Endothelial cell of umbilical vein (primary cell): ENCODE measurements at regions not wholly inside any gene's neighbourhood (a gene's known extent, or its start where the extent isn't known, plus 50 kb on each side); places are given as distances from the start of the nearest gene placed in this dataset.

Source experiments
- BruUV-seq: library from RNA; stranded (reverse); fragments of 400-500 nt; replicated peaks from 2 replicates; lab custom pipeline; 2021; lab: Mats Ljungman, UMichigan
- CTCF ChIA-PET: fragments of 300-600, 350-600 bp; sonication (Branson Sonifier 250); formaldehyde crosslinking; loops from one replicate; lab custom pipeline; 2021; ENCODE audit warnings: antibody characterized with exemption, inconsistent platforms; lab: Charles Lee
- POLR2A ChIA-PET: fragments of 300-600, 350-600 bp; sonication (Branson Sonifier 250); formaldehyde crosslinking; loops from one replicate; lab custom pipeline; 2021; ENCODE audit warnings: antibody characterized with exemption, inconsistent platforms; lab: Charles Lee
- DNase-seq: peaks from one replicate; pipeline ENCODE4 v3.0.0-alpha.2; 2011; ENCODE audit warnings: low read depth, low spot score
- FAIRE-seq: peaks from 2 replicates; lab custom pipeline; 2011; peaks lifted over from hg19 to GRCh38; lab: Jason Lieb, UNC
- H2AFZ ChIP-seq: 2 replicates; pipeline ENCODE4 v1.6.0; 2012; ENCODE audit warnings: low read depth, low read length, control low read depth, inconsistent platforms
- H3K27ac ChIP-seq: 2 replicates; pipeline ENCODE4 v1.5.1; 2011; ENCODE audit warnings: low read depth, mild to moderate bottlenecking, control low read depth, low read length, moderate library complexity; ENCODE audit not compliant: insufficient read depth
- H3K27me3 ChIP-seq, 2 experiments: 2 replicates each; pipeline versions ENCODE4 v1.6.0 to v1.6.1; 2011; ENCODE audit warnings: low read length in 2 of 2, mixed read lengths in 1 of 2; ENCODE audit not compliant: control insufficient read depth in 2 of 2, insufficient read depth in 2 of 2
- H3K36me3 ChIP-seq, 2 experiments: 2 replicates in 1 of 2; 3 replicates in 1 of 2; pipeline ENCODE4 v1.5.1; 2011; ENCODE audit warnings: low read length in 2 of 2, mild to moderate bottlenecking in 1 of 2, moderate library complexity in 1 of 2; ENCODE audit not compliant: control insufficient read depth in 2 of 2, insufficient read depth in 2 of 2; ENCODE audit errors: extremely low read depth in 1 of 2
- H3K4me1 ChIP-seq: 3 replicates; pipeline ENCODE4 v1.5.1; 2011; ENCODE audit warnings: mild to moderate bottlenecking, low read length; ENCODE audit not compliant: control insufficient read depth, insufficient read depth; ENCODE audit errors: extremely low read depth
- H3K4me2 ChIP-seq: 2 replicates; pipeline ENCODE4 v1.6.1; 2011; ENCODE audit warnings: low read length, control low read depth, mixed read lengths; ENCODE audit not compliant: insufficient read depth
- H3K4me3 ChIP-seq, 3 experiments: fragments of 200-600 bp in 1 of 3; sonication (generic), shearing (Covaris generic) in 1 of 3; replicated peaks in 1 of 3; 2 replicates each; pipeline ENCODE4 v1.5.1; 2011 to 2016; ENCODE audit warnings: control low read depth in 3 of 3, low read length in 3 of 3, mild to moderate bottlenecking in 2 of 3, inconsistent platforms in 1 of 3, low read depth in 1 of 3, moderate library complexity in 1 of 3; ENCODE audit not compliant: insufficient read depth in 1 of 3
- H3K79me2 ChIP-seq: 2 replicates; pipeline ENCODE4 v1.6.0; 2012; ENCODE audit warnings: low read length, inconsistent platforms; ENCODE audit not compliant: control insufficient read depth, insufficient read depth
- H3K9ac ChIP-seq: replicated peaks from 2 replicates; pipeline ENCODE3; 2011; ENCODE audit warnings: low read length, control low read depth; ENCODE audit not compliant: insufficient read depth; ENCODE audit errors: extremely low read depth
- H3K9me1 ChIP-seq: replicated peaks from 3 replicates; pipeline ENCODE4 v1.6.0; 2011; ENCODE audit warnings: mild to moderate bottlenecking, low read length; ENCODE audit not compliant: control insufficient read depth, insufficient read depth; ENCODE audit errors: extremely low read depth
- H3K9me3 ChIP-seq: replicated peaks from 2 replicates; pipeline ENCODE4 v1.5.1; 2012; ENCODE audit warnings: low read length, inconsistent platforms; ENCODE audit not compliant: control insufficient read depth, insufficient read depth
- H4K20me1 ChIP-seq: replicated peaks from 2 replicates; pipeline ENCODE3; 2011; ENCODE audit warnings: mild to moderate bottlenecking, low read length; ENCODE audit not compliant: control insufficient read depth, insufficient read depth; ENCODE audit errors: extremely low read depth
- EZH2 ChIP-seq: IDR thresholded peaks from 2 replicates; pipeline ENCODE4 v1.6.1; 2012; ENCODE audit warnings: borderline replicate concordance, low read depth, mild to moderate bottlenecking, moderate library complexity, low read length, inconsistent platforms; ENCODE audit not compliant: severe bottlenecking
- FOS ChIP-seq: IDR thresholded peaks from 2 replicates; pipeline ENCODE4 v1.6.1; 2011; ENCODE audit warnings: mild to moderate bottlenecking, low read length, moderate library complexity, borderline replicate concordance; ENCODE audit not compliant: insufficient read depth
- GATA2 ChIP-seq: IDR thresholded peaks from 2 replicates; pipeline ENCODE4 v1.7.0; 2011; ENCODE audit warnings: low read depth, mild to moderate bottlenecking, moderate library complexity, mixed read lengths, low read length; ENCODE audit not compliant: insufficient read length, insufficient read depth
- JUN ChIP-seq: IDR thresholded peaks from 2 replicates; pipeline ENCODE4 v1.6.1; 2011; ENCODE audit warnings: borderline replicate concordance, low read depth; ENCODE audit not compliant: insufficient read length, insufficient read depth
- MYC ChIP-seq: IDR thresholded peaks from one replicate; pipeline ENCODE4 v1.6.1; 2011; ENCODE audit warnings: mild to moderate bottlenecking, low read depth, low read length
- POLR2A ChIP-seq: IDR thresholded peaks from 2 replicates; pipeline ENCODE4 v1.6.1; 2012; ENCODE audit warnings: low read depth, mild to moderate bottlenecking, control low read depth, low read length
- POLR2AphosphoS5 ChIP-seq: IDR thresholded peaks from 2 replicates; pipeline ENCODE4 v1.6.1; 2012; ENCODE audit warnings: low read depth, mild to moderate bottlenecking, control low read depth, low read length, moderate library complexity; ENCODE audit not compliant: insufficient read depth
- dilution Hi-C: fragments of 300-500 bp; cut with MboI; formaldehyde crosslinking; loops from one replicate; pipeline ENCODE4 v1.15.0; 2019; ENCODE audit warnings: low sequenced_read_pairs; ENCODE audit not compliant: extremely low pct_ligation_motif_present
- intact Hi-C: fragments of 100-400 bp; cut with micrococcal nuclease; formaldehyde crosslinking; loops from one replicate; pipeline ENCODE4 v1.10.0; 2022
- TF ChIP-seq, protein P1 (sequence below): IDR thresholded peaks from 2 replicates; pipeline ENCODE4 v1.6.1; 2011; ENCODE audit not compliant: insufficient read depth, insufficient read length
- TF ChIP-seq, protein P2 (sequence below), 2 donors: IDR thresholded peaks; 1 replicate in 1 of 2; 2 replicates in 1 of 2; pipeline ENCODE4 v1.5.1; 2011; ENCODE audit warnings: low read length in 2 of 2, mild to moderate bottlenecking in 2 of 2, moderate library complexity in 2 of 2, control low read depth in 1 of 2, inconsistent platforms in 1 of 2, low read depth in 1 of 2; ENCODE audit not compliant: insufficient read depth in 1 of 2; ENCODE audit errors: extremely low read depth in 1 of 2

DNA sequence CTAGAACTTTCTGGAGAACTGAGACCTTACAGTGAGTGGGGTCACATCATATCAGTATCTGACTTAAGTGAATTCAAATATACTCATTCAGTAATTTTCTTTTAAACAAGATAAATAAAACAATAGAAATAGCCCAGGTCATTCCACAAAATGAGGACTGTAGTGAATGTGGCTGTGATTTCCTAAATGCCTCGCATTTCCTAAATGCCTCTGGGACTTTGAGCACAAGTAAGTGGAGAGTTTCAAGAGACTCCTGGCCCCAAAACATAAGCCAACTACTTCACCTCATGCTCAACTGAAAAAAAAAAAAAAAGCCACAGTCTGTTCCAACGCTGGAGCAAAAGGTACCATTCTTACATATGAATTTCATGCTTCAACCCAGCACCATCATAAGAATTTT, 81.5 kb downstream of the ZNF281 start:
- no peaks in the 10 kb centered on the region for H3K79me2 ChIP-seq
- H3K27me3 ChIP-seq = peaks cover 0 to 1% of the 10 kb centered on the region in 2 experiments
- BruUV-seq = no TSS peak
- no peak overlapping the region for H3K9ac ChIP-seq
- intact Hi-C loops (no loop called here), dilution Hi-C loops (no loop called here)
- H3K36me3 ChIP-seq = no peaks in the 10 kb centered on the region
- H4K20me1 ChIP-seq = no peaks in the 10 kb centered on the region
- H3K9me1 ChIP-seq = no peaks in the 10 kb centered on the region
- H3K9me3 ChIP-seq = no peaks in the 10 kb centered on the region
- no peak overlapping the region for H3K4me3 ChIP-seq
- DNase-seq (no peak), FAIRE-seq (no peak)
- no peak overlapping the region for H3K27ac ChIP-seq
- TF ChIP-seq, protein P1, sequence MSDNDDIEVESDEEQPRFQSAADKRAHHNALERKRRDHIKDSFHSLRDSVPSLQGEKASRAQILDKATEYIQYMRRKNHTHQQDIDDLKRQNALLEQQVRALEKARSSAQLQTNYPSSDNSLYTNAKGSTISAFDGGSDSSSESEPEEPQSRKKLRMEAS = no peak
- TF ChIP-seq GATA2 = no peak
- TF ChIP-seq JUN = no peak
- no peak for TF ChIP-seq POLR2A
- TF ChIP-seq EZH2 = no peak
- no peak for TF ChIP-seq POLR2AphosphoS5
- TF ChIP-seq FOS = no peak
- no peak for TF ChIP-seq MYC
- TF ChIP-seq, protein P2, sequence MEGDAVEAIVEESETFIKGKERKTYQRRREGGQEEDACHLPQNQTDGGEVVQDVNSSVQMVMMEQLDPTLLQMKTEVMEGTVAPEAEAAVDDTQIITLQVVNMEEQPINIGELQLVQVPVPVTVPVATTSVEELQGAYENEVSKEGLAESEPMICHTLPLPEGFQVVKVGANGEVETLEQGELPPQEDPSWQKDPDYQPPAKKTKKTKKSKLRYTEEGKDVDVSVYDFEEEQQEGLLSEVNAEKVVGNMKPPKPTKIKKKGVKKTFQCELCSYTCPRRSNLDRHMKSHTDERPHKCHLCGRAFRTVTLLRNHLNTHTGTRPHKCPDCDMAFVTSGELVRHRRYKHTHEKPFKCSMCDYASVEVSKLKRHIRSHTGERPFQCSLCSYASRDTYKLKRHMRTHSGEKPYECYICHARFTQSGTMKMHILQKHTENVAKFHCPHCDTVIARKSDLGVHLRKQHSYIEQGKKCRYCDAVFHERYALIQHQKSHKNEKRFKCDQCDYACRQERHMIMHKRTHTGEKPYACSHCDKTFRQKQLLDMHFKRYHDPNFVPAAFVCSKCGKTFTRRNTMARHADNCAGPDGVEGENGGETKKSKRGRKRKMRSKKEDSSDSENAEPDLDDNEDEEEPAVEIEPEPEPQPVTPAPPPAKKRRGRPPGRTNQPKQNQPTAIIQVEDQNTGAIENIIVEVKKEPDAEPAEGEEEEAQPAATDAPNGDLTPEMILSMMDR (IDR thresholded peaks at IDR 0.05; ENCODE audit: extremely low read depth in 1 of 2, insufficient read depth in 1 of 2, low read depth in 1 of 2, low read length in 2 of 2) = no peak
- H3K4me1 ChIP-seq = no peaks in the 10 kb centered on the region
- no peak overlapping the region for H2AFZ ChIP-seq
- ChIA-PET CTCF (no interaction called here), POLR2A (no interaction called here)
- H3K4me2 ChIP-seq = no peak overlapping the region
